ENCODE measurements at regions not wholly inside any gene's neighbourhood (a gene's known extent, or its start where the extent isn't known, plus 50 kb on each side); places are given as distances from the start of the nearest gene placed in this dataset.

DNA sequence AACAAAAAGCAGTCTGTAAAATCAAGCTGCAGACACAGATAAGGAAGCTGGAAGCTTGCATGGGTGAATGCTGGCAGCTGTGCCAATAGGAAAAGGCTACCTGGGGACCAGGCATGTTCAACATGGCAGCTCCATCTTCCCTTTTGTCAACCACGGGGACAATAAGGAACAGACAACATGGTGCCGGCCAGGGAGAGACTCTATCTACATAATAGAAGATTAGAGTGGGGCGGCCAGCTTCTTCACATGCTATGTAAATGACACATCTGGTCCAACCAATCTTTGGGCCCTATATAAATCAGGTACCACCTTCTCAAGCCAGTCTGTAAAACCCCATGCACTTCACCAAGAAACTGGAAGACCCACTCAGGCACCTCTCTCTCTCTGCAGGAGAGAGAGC, 157.6 kb downstream of the SUDS3 start:
- no peak for TF ChIP-seq EP300 (IDR thresholded peaks at IDR 0.05)
- no peak for TF ChIP-seq CTCF (IDR thresholded peaks at IDR 0.05)
- TF ChIP-seq POLR2A (IDR thresholded peaks at IDR 0.05; ENCODE audit: low read depth), result no peak
- no peak for TF ChIP-seq POLR2AphosphoS5 (IDR thresholded peaks at IDR 0.05)
